HuH-7.5 (cell line): ENCODE measurements at regions not wholly inside any gene's neighbourhood (a gene's known extent, or its start where the extent isn't known, plus 50 kb on each side); places are given as distances from the start of the nearest gene placed in this dataset.

Source experiments
- DNase-seq: peaks from one replicate; pipeline ENCODE4 v3.0.0; 2011; ENCODE audit warnings: low spot score

DNA sequence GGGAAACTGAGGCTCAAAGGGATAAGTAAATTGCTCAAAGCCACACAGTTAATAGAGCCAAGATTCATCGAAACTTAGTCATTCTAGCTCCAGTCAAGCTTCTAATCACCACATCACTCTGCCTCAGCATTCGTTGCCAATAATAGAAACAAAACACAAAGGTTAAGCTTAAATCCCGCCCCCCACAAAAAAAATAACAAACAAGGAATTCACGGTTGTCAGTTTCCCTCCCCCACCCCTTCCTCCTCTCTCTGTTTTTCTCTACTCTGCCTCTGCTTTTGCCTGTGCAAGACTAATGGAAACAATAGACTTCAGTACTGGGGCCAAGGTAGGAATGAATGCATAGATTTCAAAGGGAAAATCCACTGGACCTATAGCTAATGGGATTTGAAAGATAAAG lies 70.7 kb upstream of the ZNF644 start:
- no peak for DNase-seq

DNA sequence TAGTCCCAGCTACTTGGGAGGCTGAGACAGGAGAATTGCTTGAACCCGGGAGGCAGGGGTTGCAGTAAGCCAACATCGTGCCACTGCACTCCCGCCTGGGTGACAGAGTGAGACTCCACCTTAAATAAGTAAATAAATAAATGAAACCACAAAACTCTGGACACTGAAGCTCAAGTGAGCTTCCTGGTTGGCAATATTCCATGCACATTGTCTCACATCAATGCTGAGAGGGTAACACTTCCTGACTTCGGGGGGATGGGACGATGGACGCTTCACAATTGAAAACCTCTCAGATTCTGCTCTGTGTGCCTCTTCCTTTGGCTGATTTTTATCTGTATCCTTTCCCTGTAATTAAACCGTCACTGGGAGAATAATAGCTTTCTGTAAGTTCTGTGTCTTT lies 70.0 kb upstream of the ZNF644 start:
- no peak for DNase-seq

DNA sequence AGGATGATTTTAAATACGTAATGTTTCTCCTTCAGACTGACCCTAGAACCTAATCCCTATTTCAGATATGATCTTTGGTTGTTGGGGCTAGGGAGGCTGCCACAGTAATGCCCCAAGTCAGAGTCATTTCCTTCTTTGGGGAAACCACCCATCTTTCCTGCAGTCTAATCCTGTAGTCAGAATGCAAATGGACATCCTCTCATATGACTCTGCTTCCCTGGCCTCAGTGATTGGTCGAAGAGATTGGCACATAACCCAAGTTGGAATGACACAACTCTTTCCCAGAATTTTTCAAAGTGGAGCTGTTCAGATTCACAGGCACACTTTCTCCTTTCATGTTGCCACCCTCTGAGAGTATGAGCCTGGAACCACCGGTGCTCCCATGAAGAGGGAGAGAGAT lies 58.8 kb upstream of the ZNF644 start:
- no peak for DNase-seq

DNA sequence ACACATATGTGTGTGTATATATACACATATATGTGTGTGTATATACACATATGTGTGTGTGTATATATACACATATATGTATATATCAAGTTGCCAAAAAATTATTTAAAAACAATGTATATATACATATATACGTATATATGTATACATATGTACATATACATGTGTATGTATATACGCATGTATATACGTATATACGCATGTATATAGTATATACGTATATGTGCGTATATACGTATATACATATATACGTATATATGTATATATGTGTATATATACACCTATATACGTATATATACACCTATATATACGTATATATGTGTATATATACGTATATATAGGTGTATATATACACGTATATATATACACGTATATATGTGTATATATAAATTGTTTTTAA lies 57.0 kb upstream of the ZNF644 start:
- DNase-seq: no peak

DNA sequence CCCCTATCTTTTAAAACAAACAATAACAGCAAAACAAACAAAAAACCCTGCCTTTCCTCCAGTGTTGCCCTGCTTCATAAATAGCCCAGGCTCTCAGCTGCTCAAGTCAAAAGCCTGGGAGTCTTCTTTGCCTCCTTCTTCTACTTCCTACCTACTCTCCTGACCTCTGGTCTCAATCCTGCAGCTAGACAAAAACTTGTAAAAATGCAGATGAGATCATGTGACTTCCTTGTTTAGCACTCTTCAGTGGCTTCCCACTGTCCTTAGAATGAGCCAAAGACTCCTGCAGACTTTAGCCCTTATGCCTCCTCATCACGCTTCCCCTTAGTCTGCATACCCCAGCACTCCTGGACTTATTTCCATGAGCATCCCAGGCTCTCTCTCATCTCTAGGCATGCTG lies 55.0 kb upstream of the ZNF644 start:
- DNase-seq: no peak

DNA sequence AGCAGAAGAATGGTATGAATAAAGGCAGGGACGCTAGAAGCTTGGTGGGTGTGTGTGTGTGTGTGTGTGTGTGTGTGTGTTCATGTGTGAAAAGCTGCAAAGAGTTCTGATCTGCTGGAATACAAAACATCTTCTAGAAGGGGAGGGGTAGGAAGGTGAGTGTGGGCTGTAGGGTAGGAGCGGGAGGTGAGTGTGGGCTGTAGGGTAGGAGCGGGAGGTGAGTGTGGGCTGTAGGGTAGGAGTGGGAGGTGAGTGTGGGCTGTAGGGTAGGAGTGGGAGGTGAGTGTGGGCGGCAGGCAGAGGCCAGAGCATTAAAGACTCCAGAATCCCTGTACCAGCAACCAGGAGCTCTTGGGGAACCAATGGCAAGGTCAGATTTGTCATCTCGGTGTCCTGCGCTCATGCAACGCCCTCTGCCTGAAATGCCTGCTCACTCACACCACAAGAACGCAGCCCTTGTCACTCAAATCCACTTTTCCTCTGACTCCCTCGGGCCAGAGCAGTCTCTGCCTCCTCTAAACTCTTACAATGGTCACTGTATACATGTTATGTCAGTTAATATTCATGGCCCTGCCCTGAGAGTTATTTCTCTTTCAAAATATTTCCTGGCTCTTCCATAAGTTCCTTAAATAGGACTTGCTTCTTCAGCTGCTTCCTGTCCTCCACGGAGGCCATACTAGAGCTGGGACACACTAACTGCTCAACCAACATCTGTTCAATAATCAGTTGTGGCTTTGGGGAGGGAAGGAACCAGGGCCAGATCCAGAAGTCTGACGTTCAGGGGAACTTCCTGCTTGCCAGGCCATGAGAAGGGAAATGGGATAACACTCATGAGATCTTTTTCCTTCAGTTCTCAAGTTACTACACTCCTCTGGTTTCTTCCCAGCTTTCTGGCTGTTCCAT lies 53.6 kb upstream of the ZNF644 start:
- no peak for DNase-seq

DNA sequence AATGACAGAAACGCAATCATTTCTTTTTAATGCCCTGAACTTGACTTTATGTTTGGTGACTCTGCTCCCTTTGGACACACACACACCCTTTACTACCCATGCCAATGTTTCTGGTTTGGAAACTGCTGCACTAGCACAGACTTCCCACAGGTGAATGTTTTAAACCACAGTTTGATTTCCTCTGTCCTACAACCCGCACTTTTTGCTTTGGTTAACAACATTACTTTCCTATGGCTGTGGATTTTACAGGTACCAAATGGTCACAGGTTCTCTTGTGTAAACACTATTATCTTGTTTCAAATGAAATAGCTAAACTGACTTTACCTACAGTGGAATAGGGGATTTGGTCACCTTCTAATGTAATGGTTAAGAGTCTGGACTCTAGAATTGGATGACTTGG lies 51.5 kb upstream of the ZNF644 start:
- DNase-seq: no peak

DNA sequence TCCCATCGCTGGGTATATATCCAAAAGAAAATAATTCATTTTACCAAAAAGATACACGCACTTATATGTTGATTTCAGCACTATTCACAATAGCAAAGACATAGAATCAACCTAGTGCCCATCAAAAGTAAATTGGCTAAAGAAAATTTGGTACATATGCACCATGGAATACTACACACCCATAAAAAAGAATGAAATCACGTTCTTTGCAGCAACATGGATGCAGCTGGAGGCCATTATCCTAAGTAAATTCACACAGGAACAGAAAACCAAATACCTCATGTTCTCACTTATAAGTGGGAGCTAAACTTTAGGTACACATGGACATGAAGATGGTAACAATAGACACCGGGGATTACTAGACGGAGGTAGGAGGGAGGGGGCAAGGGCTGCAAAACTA lies 50.0 kb upstream of the ZNF644 start:
- no peak for DNase-seq
